ENCODE measurements at regions not wholly inside any gene's neighbourhood (a gene's known extent, or its start where the extent isn't known, plus 50 kb on each side); places are given as distances from the start of the nearest gene placed in this dataset.

GRCh38 chr11:37504921-37505320 lies 906.9 kb upstream of the RAG2 start:
- no peak overlapping the region for H3K9ac ChIP-seq (ENCODE audit: control insufficient read depth, insufficient read depth, low read length)
- DNase-seq (ENCODE audit: low read depth, low spot score) (no peak), FAIRE-seq (no peak), ATAC-seq (no peak)
- ChIA-PET CTCF (no interaction called here), RAD21 (ENCODE audit: unreplicated experiment) (interaction anchor here (1.4 to 1.6 kb wide), 2 partner anchors 57 to 178 kb away, joined by 3 to 4 read pairs; no protein-coding TSS in a partner anchor), POLR2A (no interaction called here), SMC1A (ENCODE audit: uncharacterized antibody, unreplicated experiment) (interaction anchor here (0.8 kb wide), 1 partner anchor 48 kb away, joined by 3 read pairs; no protein-coding TSS in a partner anchor)
- H3K79me2 ChIP-seq (ENCODE audit: control insufficient read depth, insufficient read depth, low read length), result no peaks in the 10 kb centered on the region
- H3K4me3 ChIP-seq, result no peak overlapping the region
- intact Hi-C loops (cut with micrococcal nuclease; ENCODE audit: unreplicated experiment) (loop anchor here (1.0 to 2.0 kb wide), 2 partner anchors 34 to 55 kb away; no protein-coding TSS in a partner anchor), in situ Hi-C loops (cut with MboI) (no loop called here)
- no peaks in the 10 kb centered on the region for H3K27me3 ChIP-seq (replicated peaks in 1 of 2; ENCODE audit: control insufficient read depth in 2 of 2, insufficient read depth in 2 of 2, low read length in 1 of 2)
- H3K4me2 ChIP-seq (ENCODE audit: control insufficient read depth, insufficient read depth), result no peak overlapping the region
- no peak overlapping the region for H3K27ac ChIP-seq (ENCODE audit: control insufficient read depth, insufficient read depth)
- H3K9me3 ChIP-seq (replicated peaks; ENCODE audit: control insufficient read depth, insufficient read depth, low read length), result no peaks in the 10 kb centered on the region
- no peaks in the 10 kb centered on the region for H3K36me3 ChIP-seq (ENCODE audit: control insufficient read depth in 2 of 2, insufficient read depth in 2 of 2, low read length in 1 of 2)
- H4K20me1 ChIP-seq (ENCODE audit: control insufficient read depth, insufficient read depth), result no peaks in the 10 kb centered on the region
- no peak for TF ChIP-seq SMAD1 (IDR thresholded peaks at IDR 0.05; ENCODE audit: low read depth, partially characterized antibody)
- TF ChIP-seq ZNF274 (IDR thresholded peaks at IDR 0.05; ENCODE audit: insufficient read depth, insufficient read length), result no peak
- TF ChIP-seq FOXM1 (IDR thresholded peaks at IDR 0.05; ENCODE audit: low read depth, low read length), result no peak
- TF ChIP-seq TBL1XR1 (IDR thresholded peaks at IDR 0.05; ENCODE audit: low read depth, low read length), result no peak
- no peak for TF ChIP-seq YBX1 (IDR thresholded peaks at IDR 0.05)
- no peak for TF ChIP-seq CHD1 (IDR thresholded peaks at IDR 0.05; ENCODE audit: low read depth, low read length)
- no peak for TF ChIP-seq ZNF207 (IDR thresholded peaks at IDR 0.05; ENCODE audit: borderline replicate concordance)
- TF ChIP-seq SRF (IDR thresholded peaks at IDR 0.05; ENCODE audit: low read depth in 2 of 2, low read length in 2 of 2), result no peak
- TF ChIP-seq JUND (IDR thresholded peaks at IDR 0.05; ENCODE audit: low read depth, low read length), result no peak
- no peak for TF ChIP-seq BCL11A (IDR thresholded peaks at IDR 0.05; ENCODE audit: low read depth, low read length)
- no peak for TF ChIP-seq TAF1 (IDR thresholded peaks at IDR 0.05; ENCODE audit: borderline replicate concordance, low read depth, low read length)
- TF ChIP-seq POLR2AphosphoS5 (IDR thresholded peaks at IDR 0.05; ENCODE audit: low read length), result no peak
- H2AFZ ChIP-seq (ENCODE audit: control insufficient read depth, low read depth, low read length), result no peak overlapping the region
- H3K4me1 ChIP-seq (ENCODE audit: control insufficient read depth, insufficient read depth, low read length), result peaks cover 18% of the 10 kb centered on the region
- no TSS peak for BruUV-seq (replicated peaks)
- 30% methylated on average over 3 of the region's 3 CpGs for WGBS (ENCODE audit: insufficient coverage, insufficient replicate concordance, low lambda C conversion rate, missing lambda C conversion rate)

Data from GM12878 (cell line).